Activated naive CD4-positive, alpha-beta T cell treated with anti-CD3 and anti-CD28 coated beads, Interleukin-2, amount 50 U/mL, for 16 hours (primary cell): ENCODE measurements at regions not wholly inside any gene's neighbourhood (a gene's known extent, or its start where the extent isn't known, plus 50 kb on each side); places are given as distances from the start of the nearest gene placed in this dataset.

Source experiments
- DNase-seq: peaks from one replicate; pipeline ENCODE4 v3.0.0-alpha.2; 2020

GRCh38 chr9:89814340-89815040 is 209.7 kb downstream of the GADD45G start:
- no peak for DNase-seq

GRCh38 chr9:89815061-89815902 is 210.5 kb downstream of the GADD45G start:
- no peak for DNase-seq

GRCh38 chr9:89815903-89816573 is 211.2 kb downstream of the GADD45G start:
- DNase-seq = no peak

GRCh38 chr9:89817151-89817950 is 212.5 kb downstream of the GADD45G start:
- no peak for DNase-seq

- DNase-seq = no peak
Measured at GRCh38 chr9:89820337-89820736, 215.5 kb downstream of the GADD45G start.

GRCh38 chr9:89821081-89821480 is 216.3 kb downstream of the GADD45G start:
- DNase-seq = no peak

GRCh38 chr9:89822996-89823395 is 218.2 kb downstream of the GADD45G start:
- no peak for DNase-seq

- no peak for DNase-seq
Measured at GRCh38 chr9:89825669-89826068, 220.9 kb downstream of the GADD45G start.

GRCh38 chr9:89826186-89826585 is 221.4 kb downstream of the GADD45G start:
- no peak for DNase-seq

- no peak for DNase-seq
Measured at GRCh38 chr9:89829346-89829745, 224.5 kb downstream of the GADD45G start.

GRCh38 chr9:89835666-89836065 is 230.9 kb downstream of the GADD45G start:
- no peak for DNase-seq

- DNase-seq = no peak
Measured at GRCh38 chr9:89837162-89837933, 232.5 kb downstream of the GADD45G start.

- no peak for DNase-seq
Measured at GRCh38 chr9:89837934-89838310, 233.1 kb downstream of the GADD45G start.

GRCh38 chr9:89838621-89839020 is 233.8 kb downstream of the GADD45G start:
- no peak for DNase-seq

- DNase-seq = no peak
Measured at GRCh38 chr9:89839449-89839848, 234.6 kb downstream of the GADD45G start.

GRCh38 chr9:89839952-89840351 is 235.1 kb downstream of the GADD45G start:
- no peak for DNase-seq

- DNase-seq = no peak
Measured at GRCh38 chr9:89841456-89841855, 236.6 kb downstream of the GADD45G start.

GRCh38 chr9:89842267-89842768 is 237.5 kb downstream of the GADD45G start:
- DNase-seq = no peak

GRCh38 chr9:89843074-89843473 is 238.3 kb downstream of the GADD45G start:
- no peak for DNase-seq

GRCh38 chr9:89843591-89843990 is 238.8 kb downstream of the GADD45G start:
- DNase-seq = no peak

- DNase-seq = no peak
Measured at GRCh38 chr9:89844075-89844474, 239.3 kb downstream of the GADD45G start.

- DNase-seq = no peak
Measured at GRCh38 chr9:89844535-89844934, 239.7 kb downstream of the GADD45G start.
